ENCODE measurements at regions not wholly inside any gene's neighbourhood (a gene's known extent, or its start where the extent isn't known, plus 50 kb on each side); places are given as distances from the start of the nearest gene placed in this dataset.
"Not testable (repeated sequence)": the region's sequence is repeated elsewhere in the genome, so short reads cannot be mapped to it uniquely, and the experiment has no call there.

GRCh38 chr14:51351997-51352396 lies 112.0 kb downstream of the TMX1 start:
- DNase-seq, result no peak

GRCh38 chr14:51353901-51354300 lies 113.9 kb downstream of the TMX1 start:
- no peak for DNase-seq

GRCh38 chr14:51354846-51355245 lies 114.8 kb downstream of the TMX1 start:
- no peak for DNase-seq

- DNase-seq, result no peak
These were observed 116.3 kb downstream of the TMX1 start for GRCh38 chr14:51356381-51356780.

- DNase-seq, result no peak
These were observed 117.2 kb downstream of the TMX1 start for GRCh38 chr14:51357250-51357649.

- DNase-seq, result no peak
These were observed 120.5 kb downstream of the TMX1 start for GRCh38 chr14:51360592-51360991.

- DNase-seq, result no peak
These were observed 125.4 kb downstream of the TMX1 start for GRCh38 chr14:51365241-51365965.

- DNase-seq, result not testable (repeated sequence)
These were observed 126.4 kb downstream of the TMX1 start for GRCh38 chr14:51366460-51366859.

- not testable (repeated sequence) for DNase-seq
These were observed 127.0 kb downstream of the TMX1 start for GRCh38 chr14:51366866-51367599.

- no peak for DNase-seq
These were observed 127.5 kb downstream of the TMX1 start for GRCh38 chr14:51367600-51367931.

GRCh38 chr14:51368721-51369163 lies 128.7 kb downstream of the TMX1 start:
- no peak for DNase-seq

GRCh38 chr14:51369814-51370213 lies 129.8 kb downstream of the TMX1 start:
- DNase-seq, result no peak

GRCh38 chr14:51370758-51371386 lies 130.8 kb downstream of the TMX1 start:
- DNase-seq, result no peak

- DNase-seq, result not testable (repeated sequence)
These were observed 137.1 kb downstream of the TMX1 start for GRCh38 chr14:51377186-51377585.

- no peak for DNase-seq
These were observed 142.5 kb downstream of the TMX1 start for GRCh38 chr14:51382506-51382905.

GRCh38 chr14:51386411-51386810 lies 146.4 kb downstream of the TMX1 start:
- no peak for DNase-seq

GRCh38 chr14:51386983-51387735 lies 147.1 kb downstream of the TMX1 start:
- DNase-seq, result no peak

- no peak for DNase-seq
These were observed 152.4 kb downstream of the TMX1 start for GRCh38 chr14:51392416-51392815.

- DNase-seq, result no peak
These were observed 154.3 kb downstream of the TMX1 start for GRCh38 chr14:51394384-51394783.

- DNase-seq, result no peak
These were observed 154.8 kb downstream of the TMX1 start for GRCh38 chr14:51394804-51395203.

- no peak for DNase-seq
These were observed 155.4 kb downstream of the TMX1 start for GRCh38 chr14:51395361-51395849.

GRCh38 chr14:51396222-51396815 lies 156.3 kb downstream of the TMX1 start:
- no peak for DNase-seq

GRCh38 chr14:51398898-51399297 lies 158.9 kb downstream of the TMX1 start:
- no peak for DNase-seq
